ENCODE measurements at regions not wholly inside any gene's neighbourhood (a gene's known extent, or its start where the extent isn't known, plus 50 kb on each side); places are given as distances from the start of the nearest gene placed in this dataset.

- no peak overlapping the region for H3K4me3 ChIP-seq (ENCODE audit: insufficient read depth, low read depth, low read length)
- no peak overlapping the region for H3K27ac ChIP-seq (ENCODE audit: insufficient read depth, low read depth, low read length, poor library complexity, severe bottlenecking)
- H3K4me1 ChIP-seq (ENCODE audit: control insufficient read depth, insufficient read depth, low read length) = no peaks in the 10 kb centered on the region
- WGBS, 2 experiments = 76 to 89% methylated on average over 1 to 2 of the region's 2 CpGs
- no peaks in the 10 kb centered on the region for H3K9me3 ChIP-seq (ENCODE audit: control insufficient read depth, low read length)
- no peaks in the 10 kb centered on the region for H3K27me3 ChIP-seq (ENCODE audit: control insufficient read depth, insufficient read depth, low read length, poor library complexity, severe bottlenecking)
- H3K36me3 ChIP-seq (ENCODE audit: control insufficient read depth, insufficient read depth, low read length) = no peaks in the 10 kb centered on the region
Observed at GRCh38 chr9:99544526-99544925, 277.2 kb upstream of the NR4A3 start.

- H3K27ac ChIP-seq (ENCODE audit: insufficient read depth, low read depth, low read length, poor library complexity, severe bottlenecking) = no peak overlapping the region
- H3K36me3 ChIP-seq (ENCODE audit: control insufficient read depth, insufficient read depth, low read length) = no peaks in the 10 kb centered on the region
- no peaks in the 10 kb centered on the region for H3K27me3 ChIP-seq (ENCODE audit: control insufficient read depth, insufficient read depth, low read length, poor library complexity, severe bottlenecking)
- H3K4me3 ChIP-seq (ENCODE audit: insufficient read depth, low read depth, low read length) = no peak overlapping the region
- H3K9me3 ChIP-seq (ENCODE audit: control insufficient read depth, low read length) = no peaks in the 10 kb centered on the region
- H3K4me1 ChIP-seq (ENCODE audit: control insufficient read depth, insufficient read depth, low read length) = no peaks in the 10 kb centered on the region
Observed at GRCh38 chr9:99549441-99549840, 272.2 kb upstream of the NR4A3 start.

GRCh38 chr9:99555792-99556191 lies 265.9 kb upstream of the NR4A3 start:
- H3K27ac ChIP-seq (ENCODE audit: insufficient read depth, low read depth, low read length, poor library complexity, severe bottlenecking) = no peak overlapping the region
- no peak overlapping the region for H3K4me3 ChIP-seq (ENCODE audit: insufficient read depth, low read depth, low read length)
- no peaks in the 10 kb centered on the region for H3K36me3 ChIP-seq (ENCODE audit: control insufficient read depth, insufficient read depth, low read length)
- WGBS, 2 experiments = 68 to 74% methylated on average over 3 to 4 of the region's 4 CpGs
- no peaks in the 10 kb centered on the region for H3K9me3 ChIP-seq (ENCODE audit: control insufficient read depth, low read length)
- no peaks in the 10 kb centered on the region for H3K4me1 ChIP-seq (ENCODE audit: control insufficient read depth, insufficient read depth, low read length)
- H3K27me3 ChIP-seq (ENCODE audit: control insufficient read depth, insufficient read depth, low read length, poor library complexity, severe bottlenecking) = no peaks in the 10 kb centered on the region

DNA sequence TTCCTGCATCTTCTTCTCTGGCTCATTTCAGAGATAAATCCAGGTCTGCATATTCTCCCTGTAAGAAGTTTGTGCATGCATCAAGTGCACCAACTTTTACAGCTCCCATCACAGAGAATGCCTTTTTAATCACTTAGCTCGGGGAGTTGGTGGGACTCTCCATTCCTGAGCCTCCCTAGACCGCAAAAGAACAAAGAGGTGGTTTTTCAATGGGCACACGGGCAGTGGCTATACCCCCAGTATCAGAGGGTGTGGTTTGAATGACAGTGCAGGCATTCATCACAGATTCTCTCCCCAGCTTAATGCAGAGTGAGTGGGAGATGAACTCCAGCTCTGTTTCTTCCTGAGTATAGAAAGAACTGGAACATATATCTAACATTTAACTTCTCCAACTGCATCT lies 264.7 kb upstream of the NR4A3 start:
- WGBS, 2 experiments = 79 to 88% methylated on average over 3 of the region's 3 CpGs
- Histone ChIP-seq H3K4me1 (ENCODE audit: control insufficient read depth, insufficient read depth, low read length) (no peaks in the 10 kb centered on the region), H3K36me3 (ENCODE audit: control insufficient read depth, insufficient read depth, low read length) (no peaks in the 10 kb centered on the region), H3K4me3 (ENCODE audit: insufficient read depth, low read depth, low read length) (no peak overlapping the region), H3K27ac (ENCODE audit: insufficient read depth, low read depth, low read length, poor library complexity, severe bottlenecking) (no peak overlapping the region), H3K9me3 (ENCODE audit: control insufficient read depth, low read length) (no peaks in the 10 kb centered on the region), H3K27me3 (ENCODE audit: control insufficient read depth, insufficient read depth, low read length, poor library complexity, severe bottlenecking) (no peaks in the 10 kb centered on the region)

DNA sequence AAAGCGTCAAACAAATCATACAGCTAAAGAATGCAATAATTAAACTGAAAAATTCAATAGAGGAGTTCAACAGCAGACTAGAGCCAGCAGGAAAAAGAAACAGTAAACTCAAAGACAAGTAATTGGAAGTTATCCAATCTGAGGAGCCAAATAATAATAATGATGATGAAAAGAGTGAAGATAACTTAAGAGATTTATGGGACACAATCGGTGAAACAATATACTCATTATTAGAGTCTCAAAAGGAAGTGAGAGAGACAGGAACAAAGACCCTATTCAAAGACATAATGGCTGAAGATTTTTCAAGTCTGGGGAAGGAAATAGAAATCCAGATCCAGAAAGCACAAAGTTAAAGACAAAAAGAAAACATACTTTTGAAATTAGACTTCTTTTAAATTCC lies 263.9 kb upstream of the NR4A3 start:
- no peaks in the 10 kb centered on the region for H3K9me3 ChIP-seq (ENCODE audit: control insufficient read depth, low read length)
- H3K27me3 ChIP-seq (ENCODE audit: control insufficient read depth, insufficient read depth, low read length, poor library complexity, severe bottlenecking) = no peaks in the 10 kb centered on the region
- H3K4me1 ChIP-seq (ENCODE audit: control insufficient read depth, insufficient read depth, low read length) = no peaks in the 10 kb centered on the region
- H3K36me3 ChIP-seq (ENCODE audit: control insufficient read depth, insufficient read depth, low read length) = no peaks in the 10 kb centered on the region
- 91 to 100% methylated on average over 1 to 2 of the region's 2 CpGs for WGBS, 2 experiments
- H3K27ac ChIP-seq (ENCODE audit: insufficient read depth, low read depth, low read length, poor library complexity, severe bottlenecking) = no peak overlapping the region
- no peak overlapping the region for H3K4me3 ChIP-seq (ENCODE audit: insufficient read depth, low read depth, low read length)

DNA sequence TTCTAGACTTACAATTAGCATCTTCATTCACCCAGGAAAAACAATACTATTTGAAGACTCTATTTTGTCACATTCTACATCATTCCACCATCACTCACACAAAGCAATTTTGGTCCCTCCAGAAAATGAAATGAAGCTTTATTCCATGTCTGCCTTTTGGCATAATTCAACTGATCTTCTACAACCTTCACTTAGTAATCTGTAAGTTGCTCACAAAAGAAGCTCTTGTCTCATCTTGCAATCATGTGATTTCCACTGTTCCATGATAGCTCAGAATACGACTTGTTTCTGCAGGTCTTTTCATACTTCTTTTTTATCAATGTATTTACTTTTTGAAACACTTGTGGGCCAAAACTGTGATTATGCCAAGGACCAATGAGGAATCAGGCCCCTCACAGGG lies 261.9 kb upstream of the NR4A3 start:
- Histone ChIP-seq H3K27ac (ENCODE audit: insufficient read depth, low read depth, low read length, poor library complexity, severe bottlenecking) (no peak overlapping the region), H3K4me3 (ENCODE audit: insufficient read depth, low read depth, low read length) (no peak overlapping the region), H3K9me3 (ENCODE audit: control insufficient read depth, low read length) (no peaks in the 10 kb centered on the region), H3K36me3 (ENCODE audit: control insufficient read depth, insufficient read depth, low read length) (no peaks in the 10 kb centered on the region), H3K4me1 (ENCODE audit: control insufficient read depth, insufficient read depth, low read length) (no peaks in the 10 kb centered on the region), H3K27me3 (ENCODE audit: control insufficient read depth, insufficient read depth, low read length, poor library complexity, severe bottlenecking) (no peaks in the 10 kb centered on the region)
- WGBS, 2 experiments = 100% methylated on average over 1 of the region's 1 CpG

- H3K36me3 ChIP-seq (ENCODE audit: control insufficient read depth, insufficient read depth, low read length) = no peaks in the 10 kb centered on the region
- H3K9me3 ChIP-seq (ENCODE audit: control insufficient read depth, low read length) = no peaks in the 10 kb centered on the region
- H3K4me3 ChIP-seq (ENCODE audit: insufficient read depth, low read depth, low read length) = no peak overlapping the region
- H3K27me3 ChIP-seq (ENCODE audit: control insufficient read depth, insufficient read depth, low read length, poor library complexity, severe bottlenecking) = no peaks in the 10 kb centered on the region
- H3K4me1 ChIP-seq (ENCODE audit: control insufficient read depth, insufficient read depth, low read length) = no peaks in the 10 kb centered on the region
- no peak overlapping the region for H3K27ac ChIP-seq (ENCODE audit: insufficient read depth, low read depth, low read length, poor library complexity, severe bottlenecking)
Observed at GRCh38 chr9:99560561-99560960, 261.1 kb upstream of the NR4A3 start.

- Histone ChIP-seq H3K4me3 (ENCODE audit: insufficient read depth, low read depth, low read length) (no peak overlapping the region), H3K27me3 (ENCODE audit: control insufficient read depth, insufficient read depth, low read length, poor library complexity, severe bottlenecking) (no peaks in the 10 kb centered on the region), H3K27ac (ENCODE audit: insufficient read depth, low read depth, low read length, poor library complexity, severe bottlenecking) (no peak overlapping the region), H3K36me3 (ENCODE audit: control insufficient read depth, insufficient read depth, low read length) (no peaks in the 10 kb centered on the region), H3K4me1 (ENCODE audit: control insufficient read depth, insufficient read depth, low read length) (no peaks in the 10 kb centered on the region), H3K9me3 (ENCODE audit: control insufficient read depth, low read length) (no peaks in the 10 kb centered on the region)
- 88 to 90% methylated on average over 2 of the region's 2 CpGs for WGBS, 2 experiments
Observed at GRCh38 chr9:99561509-99561917, 260.2 kb upstream of the NR4A3 start.

GRCh38 chr9:99561961-99562565 lies 259.6 kb upstream of the NR4A3 start:
- Histone ChIP-seq H3K27me3 (ENCODE audit: control insufficient read depth, insufficient read depth, low read length, poor library complexity, severe bottlenecking) (no peaks in the 10 kb centered on the region), H3K4me1 (ENCODE audit: control insufficient read depth, insufficient read depth, low read length) (no peaks in the 10 kb centered on the region), H3K27ac (ENCODE audit: insufficient read depth, low read depth, low read length, poor library complexity, severe bottlenecking) (no peak overlapping the region), H3K36me3 (ENCODE audit: control insufficient read depth, insufficient read depth, low read length) (no peaks in the 10 kb centered on the region), H3K4me3 (ENCODE audit: insufficient read depth, low read depth, low read length) (no peak overlapping the region), H3K9me3 (ENCODE audit: control insufficient read depth, low read length) (no peaks in the 10 kb centered on the region)
- 91 to 96% methylated on average over 2 of the region's 2 CpGs for WGBS, 2 experiments

DNA sequence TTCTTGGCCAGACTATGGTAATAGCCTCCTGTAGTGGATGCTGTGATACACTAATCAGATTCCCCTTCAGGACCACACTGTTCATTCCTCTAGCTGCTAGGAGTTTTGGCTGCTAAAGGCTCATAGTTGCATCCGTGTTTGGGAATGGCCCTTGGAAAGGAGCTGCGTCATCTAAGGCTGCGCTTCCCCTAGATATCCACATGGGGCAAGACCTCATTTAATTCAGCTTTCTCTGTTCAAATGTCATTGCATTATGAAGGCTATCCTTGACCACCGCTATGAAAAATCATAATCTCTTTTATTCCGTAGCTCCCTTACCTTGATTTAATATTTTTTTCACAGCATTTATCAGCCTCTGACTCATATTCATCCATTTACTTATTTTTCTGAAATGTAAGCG lies 258.3 kb upstream of the NR4A3 start:
- H3K4me3 ChIP-seq (ENCODE audit: insufficient read depth, low read depth, low read length) = no peak overlapping the region
- H3K9me3 ChIP-seq (ENCODE audit: control insufficient read depth, low read length) = no peaks in the 10 kb centered on the region
- no peak overlapping the region for H3K27ac ChIP-seq (ENCODE audit: insufficient read depth, low read depth, low read length, poor library complexity, severe bottlenecking)
- no peaks in the 10 kb centered on the region for H3K4me1 ChIP-seq (ENCODE audit: control insufficient read depth, insufficient read depth, low read length)
- no peaks in the 10 kb centered on the region for H3K36me3 ChIP-seq (ENCODE audit: control insufficient read depth, insufficient read depth, low read length)
- no peaks in the 10 kb centered on the region for H3K27me3 ChIP-seq (ENCODE audit: control insufficient read depth, insufficient read depth, low read length, poor library complexity, severe bottlenecking)
- WGBS, 2 experiments = 90 to 91% methylated on average over 6 of the region's 6 CpGs

GRCh38 chr9:99565203-99565602 lies 256.5 kb upstream of the NR4A3 start:
- Histone ChIP-seq H3K27me3 (ENCODE audit: control insufficient read depth, insufficient read depth, low read length, poor library complexity, severe bottlenecking) (no peaks in the 10 kb centered on the region), H3K27ac (ENCODE audit: insufficient read depth, low read depth, low read length, poor library complexity, severe bottlenecking) (no peak overlapping the region), H3K4me3 (ENCODE audit: insufficient read depth, low read depth, low read length) (no peak overlapping the region), H3K9me3 (ENCODE audit: control insufficient read depth, low read length) (no peaks in the 10 kb centered on the region), H3K36me3 (ENCODE audit: control insufficient read depth, insufficient read depth, low read length) (no peaks in the 10 kb centered on the region), H3K4me1 (ENCODE audit: control insufficient read depth, insufficient read depth, low read length) (no peaks in the 10 kb centered on the region)
- WGBS, 2 experiments = 94 to 95% methylated on average over 7 to 8 of the region's 8 CpGs

Data from ectodermal cell (in vitro differentiated cells).